ENCODE measurements at regions not wholly inside any gene's neighbourhood (a gene's known extent, or its start where the extent isn't known, plus 50 kb on each side); places are given as distances from the start of the nearest gene placed in this dataset.

GRCh38 chr21:34022627-34023335 is 50.6 kb upstream of the MRPS6 start:
- no peak for DNase-seq (ENCODE audit: low spot score)

- DNase-seq (ENCODE audit: low spot score): no peak
Measured at GRCh38 chr21:34021726-34022125, 51.7 kb upstream of the MRPS6 start.

- DNase-seq (ENCODE audit: low spot score): no peak
Measured at GRCh38 chr21:34020983-34021553, 52.3 kb upstream of the MRPS6 start.

GRCh38 chr21:34020005-34020847 is 53.2 kb upstream of the MRPS6 start:
- no peak for DNase-seq (ENCODE audit: low spot score)

GRCh38 chr21:34019402-34019801 is 54.0 kb upstream of the MRPS6 start:
- DNase-seq (ENCODE audit: low spot score): no peak

- DNase-seq (ENCODE audit: low spot score): no peak
Measured at GRCh38 chr21:34018910-34019309, 54.5 kb upstream of the MRPS6 start.

- no peak for DNase-seq (ENCODE audit: low spot score)
Measured at GRCh38 chr21:34018185-34018584, 55.2 kb upstream of the MRPS6 start.

GRCh38 chr21:34017039-34017961 is 56.1 kb upstream of the MRPS6 start:
- DNase-seq (ENCODE audit: low spot score): no peak

- no peak for DNase-seq (ENCODE audit: low spot score)
Measured at GRCh38 chr21:34012640-34013039, 60.7 kb upstream of the MRPS6 start.

GRCh38 chr21:34011660-34012059 is 61.7 kb upstream of the MRPS6 start:
- no peak for DNase-seq (ENCODE audit: low spot score)

- no peak for DNase-seq (ENCODE audit: low spot score)
Measured at GRCh38 chr21:34009193-34009592, 64.2 kb upstream of the MRPS6 start.

GRCh38 chr21:34008618-34009017 is 64.8 kb upstream of the MRPS6 start:
- DNase-seq (ENCODE audit: low spot score): no peak

GRCh38 chr21:34006611-34007168 is 66.7 kb upstream of the MRPS6 start:
- DNase-seq (ENCODE audit: low spot score): no peak

GRCh38 chr21:34004974-34005373 is 68.4 kb upstream of the MRPS6 start:
- DNase-seq (ENCODE audit: low spot score): no peak

- DNase-seq (ENCODE audit: low spot score): peak; percentile 19
Measured at GRCh38 chr21:34004013-34004938, 69.1 kb upstream of the MRPS6 start.

- no peak for DNase-seq (ENCODE audit: low spot score)
Measured at GRCh38 chr21:34003428-34003827, 70.0 kb upstream of the MRPS6 start.

- DNase-seq (ENCODE audit: low spot score): no peak
Measured at GRCh38 chr21:34000375-34000774, 73.0 kb upstream of the MRPS6 start.

GRCh38 chr21:33998809-33999208 is 74.6 kb upstream of the MRPS6 start:
- no peak for DNase-seq (ENCODE audit: low spot score)

GRCh38 chr21:33998402-33998801 is 75.0 kb upstream of the MRPS6 start:
- DNase-seq (ENCODE audit: low spot score): no peak

- no peak for DNase-seq (ENCODE audit: low spot score)
Measured at GRCh38 chr21:33997436-33997835, 75.9 kb upstream of the MRPS6 start.

- no peak for DNase-seq (ENCODE audit: low spot score)
Measured at GRCh38 chr21:33994373-33994772, 78.8 kb upstream of the ATP5PO start.
